OCI-M1 (cell line): ENCODE measurements at regions not wholly inside any gene's neighbourhood (a gene's known extent, or its start where the extent isn't known, plus 50 kb on each side); places are given as distances from the start of the nearest gene placed in this dataset.
"Not testable (repeated sequence)": the region's sequence is repeated elsewhere in the genome, so short reads cannot be mapped to it uniquely, and the experiment has no call there.

ENCODE experiments used
- DNase-seq: peaks from one replicate; lab custom pipeline; 2025; lab: John Stamatoyannopoulos, UW

GRCh38 chr15:31598620-31599019, 272.0 kb downstream of the KLF13 start:
- DNase-seq: peak; percentile 29

GRCh38 chr15:31605467-31605931, 278.9 kb downstream of the KLF13 start:
- DNase-seq: no peak

GRCh38 chr15:31606194-31606669, 279.6 kb downstream of the KLF13 start:
- no peak for DNase-seq

GRCh38 chr15:31606931-31607497, 280.4 kb downstream of the KLF13 start:
- DNase-seq: no peak

GRCh38 chr15:31607656-31608055, 281.0 kb downstream of the KLF13 start:
- no peak for DNase-seq

- no peak for DNase-seq
Observed at GRCh38 chr15:31609258-31609681, 282.6 kb downstream of the KLF13 start.

GRCh38 chr15:31609906-31610305, 283.3 kb downstream of the KLF13 start:
- peak; percentile 53 for DNase-seq

GRCh38 chr15:31615643-31616415, 289.2 kb downstream of the KLF13 start:
- DNase-seq: no peak

- DNase-seq: not testable (repeated sequence)
Observed at GRCh38 chr15:31623297-31623696, 296.7 kb downstream of the KLF13 start.

- DNase-seq: not testable (repeated sequence)
Observed at GRCh38 chr15:31624115-31624514, 297.5 kb downstream of the KLF13 start.

- not testable (repeated sequence) for DNase-seq
Observed at GRCh38 chr15:31635715-31636114, 309.1 kb downstream of the KLF13 start.

GRCh38 chr15:31636911-31637310, 310.3 kb downstream of the KLF13 start:
- DNase-seq: not testable (repeated sequence)

GRCh38 chr15:31643955-31644354, 317.3 kb downstream of the KLF13 start:
- not testable (repeated sequence) for DNase-seq

GRCh38 chr15:31644761-31645160, 318.1 kb downstream of the KLF13 start:
- not testable (repeated sequence) for DNase-seq

- DNase-seq: not testable (repeated sequence)
Observed at GRCh38 chr15:31647337-31647826, 320.7 kb downstream of the KLF13 start.

- DNase-seq: not testable (repeated sequence)
Observed at GRCh38 chr15:31649634-31650033, 323.0 kb downstream of the KLF13 start.

- not testable (repeated sequence) for DNase-seq
Observed at GRCh38 chr15:31650055-31650701, 323.5 kb downstream of the KLF13 start.

GRCh38 chr15:31656915-31657314, 330.3 kb downstream of the KLF13 start:
- DNase-seq: not testable (repeated sequence)

- no peak for DNase-seq
Observed at GRCh38 chr15:31660816-31661215, 334.2 kb downstream of the KLF13 start.

GRCh38 chr15:31665732-31666131, 339.1 kb downstream of the KLF13 start:
- not testable (repeated sequence) for DNase-seq

GRCh38 chr15:31669158-31669908, 342.7 kb downstream of the KLF13 start:
- DNase-seq: not testable (repeated sequence)

GRCh38 chr15:31673263-31673662, 346.6 kb downstream of the KLF13 start:
- not testable (repeated sequence) for DNase-seq
